ENCODE measurements at regions not wholly inside any gene's neighbourhood (a gene's known extent, or its start where the extent isn't known, plus 50 kb on each side); places are given as distances from the start of the nearest gene placed in this dataset.

DNA sequence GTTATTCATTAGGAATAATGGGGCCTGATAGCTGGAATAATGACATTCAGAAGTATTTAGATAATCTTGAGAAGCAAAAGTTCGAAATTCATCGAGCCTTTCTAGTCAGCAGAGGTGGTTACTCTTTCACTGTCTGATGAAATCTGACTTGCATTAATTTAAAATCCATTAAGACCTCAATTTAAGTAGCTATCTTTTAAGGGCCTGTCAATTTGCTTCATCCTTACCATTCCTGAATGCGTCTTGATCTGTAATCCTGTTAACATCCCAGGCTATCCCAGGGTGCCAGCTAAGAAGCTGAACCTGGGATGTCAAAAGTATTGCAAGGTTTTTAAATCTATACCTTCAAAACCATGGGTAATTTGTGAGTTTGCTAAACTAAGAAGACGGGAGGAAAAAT is 1491.0 kb upstream of the MIR17HG start:
- WGBS, 2 donors (ENCODE audit: low coverage in 1 of 2) = 54 to 74% methylated on average over 4 of the region's 4 CpGs

DNA sequence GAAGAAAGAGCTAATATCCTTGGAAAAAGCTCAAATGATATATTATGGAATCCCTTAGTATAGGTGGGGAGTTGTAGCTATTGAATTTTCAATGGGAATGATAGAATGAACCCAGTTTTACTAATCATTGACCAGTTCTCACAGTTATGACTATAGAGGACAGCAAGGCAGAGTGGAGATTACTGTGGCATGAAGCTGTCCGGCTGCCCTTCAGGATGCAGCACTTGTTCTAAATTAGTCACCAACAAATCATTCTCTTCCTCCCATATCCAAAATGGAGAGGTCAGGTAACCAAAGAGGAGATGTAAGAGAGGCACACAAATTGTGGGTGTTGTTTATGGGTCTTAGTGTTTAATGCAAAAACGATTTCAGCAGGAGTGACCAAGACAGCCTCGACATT is 1490.0 kb upstream of the MIR17HG start:
- H3K36me3 ChIP-seq = no peaks in the 10 kb centered on the region
- no peak overlapping the region for H3K4me3 ChIP-seq
- H3K27me3 ChIP-seq = no peaks in the 10 kb centered on the region
- no peak for ATAC-seq
- H3K4me1 ChIP-seq = no peaks in the 10 kb centered on the region
- TF ChIP-seq POLR2A (IDR thresholded peaks at IDR 0.05) = no peak
- no peak for TF ChIP-seq CTCF (IDR thresholded peaks at IDR 0.05)
- TF ChIP-seq POLR2AphosphoS5 (IDR thresholded peaks at IDR 0.05) = no peak
- no peak for TF ChIP-seq EP300 (IDR thresholded peaks at IDR 0.05)
- no peaks in the 10 kb centered on the region for H3K9me3 ChIP-seq
- WGBS, 2 donors (ENCODE audit: low coverage in 1 of 2) = 80 to 86% methylated on average over 3 of the region's 3 CpGs
- no peak overlapping the region for H3K27ac ChIP-seq

More for the DNA sequence above, 1491.0 kb upstream of the MIR17HG start:
- H3K4me3 ChIP-seq = no peak overlapping the region
- TF ChIP-seq POLR2AphosphoS5 (IDR thresholded peaks at IDR 0.05) = no peak
- TF ChIP-seq CTCF (IDR thresholded peaks at IDR 0.05) = no peak
- TF ChIP-seq POLR2A (IDR thresholded peaks at IDR 0.05) = no peak
- TF ChIP-seq EP300 (IDR thresholded peaks at IDR 0.05) = no peak
- H3K27me3 ChIP-seq = no peaks in the 10 kb centered on the region
- H3K27ac ChIP-seq = no peak overlapping the region
- no peaks in the 10 kb centered on the region for H3K36me3 ChIP-seq
- no peak for ATAC-seq
- no peaks in the 10 kb centered on the region for H3K9me3 ChIP-seq
- no peaks in the 10 kb centered on the region for H3K4me1 ChIP-seq

- no peak for TF ChIP-seq EP300 (IDR thresholded peaks at IDR 0.05)
- no peak for TF ChIP-seq POLR2AphosphoS5 (IDR thresholded peaks at IDR 0.05)
- no peak for TF ChIP-seq CTCF (IDR thresholded peaks at IDR 0.05)
- TF ChIP-seq POLR2A (IDR thresholded peaks at IDR 0.05) = no peak
- Histone ChIP-seq H3K4me1 (no peaks in the 10 kb centered on the region), H3K36me3 (no peaks in the 10 kb centered on the region), H3K9me3 (no peaks in the 10 kb centered on the region), H3K27ac (no peak overlapping the region), H3K4me3 (no peak overlapping the region), H3K27me3 (no peaks in the 10 kb centered on the region)
- ATAC-seq = no peak
- 86 to 91% methylated on average over 9 to 11 of the region's 13 CpGs for WGBS, 2 donors (ENCODE audit: low coverage in 1 of 2)
These were observed 1485.3 kb upstream of the MIR17HG start for GRCh38 chr13:89862011-89862690.

DNA sequence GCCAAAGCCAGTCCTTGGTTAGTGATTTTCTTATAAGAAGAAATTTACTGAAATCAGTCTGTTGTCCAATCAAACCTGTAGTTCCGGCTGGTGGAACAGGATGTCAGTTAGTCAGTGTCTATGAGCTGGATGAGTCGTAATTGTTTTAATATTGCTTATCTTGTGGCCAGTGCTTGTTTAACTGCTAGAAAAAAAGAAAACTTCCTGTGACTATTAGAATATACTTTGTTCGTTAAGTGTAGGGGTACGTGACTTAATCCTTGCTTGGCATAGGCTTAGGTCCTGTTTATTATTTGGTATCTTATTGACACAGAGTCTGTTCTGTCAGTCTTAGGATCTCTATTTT is 1484.8 kb upstream of the MIR17HG start:
- Histone ChIP-seq H3K27ac (no peak overlapping the region), H3K4me1 (no peaks in the 10 kb centered on the region), H3K4me3 (no peak overlapping the region), H3K27me3 (no peaks in the 10 kb centered on the region), H3K9me3 (no peaks in the 10 kb centered on the region), H3K36me3 (no peaks in the 10 kb centered on the region)
- WGBS, 2 donors (ENCODE audit: low coverage in 1 of 2) = 77 to 78% methylated on average over 4 of the region's 4 CpGs
- no peak for ATAC-seq
- TF ChIP-seq EP300 (IDR thresholded peaks at IDR 0.05) = no peak
- TF ChIP-seq POLR2A (IDR thresholded peaks at IDR 0.05) = no peak
- no peak for TF ChIP-seq CTCF (IDR thresholded peaks at IDR 0.05)
- TF ChIP-seq POLR2AphosphoS5 (IDR thresholded peaks at IDR 0.05) = no peak

All from gastroesophageal sphincter (tissue), 4 donors.